Panc1 (cell line): ENCODE measurements at regions not wholly inside any gene's neighbourhood (a gene's known extent, or its start where the extent isn't known, plus 50 kb on each side); places are given as distances from the start of the nearest gene placed in this dataset.

Experiments
- POLR2AphosphoS5 ChIP-seq: IDR thresholded peaks from 2 replicates; pipeline ENCODE4 v1.6.1; 2012; ENCODE audit warnings: mild to moderate bottlenecking, low read depth, low read length, moderate library complexity
- TF ChIP-seq, protein P1 (sequence below): fragments of 450-650 bp; IDR thresholded peaks from 2 replicates; pipeline ENCODE4 v1.5.1; 2017; ENCODE audit warnings: mild to moderate bottlenecking
- TF ChIP-seq, protein P2 (sequence below), 2 experiments: IDR thresholded peaks; 2 replicates each; pipeline ENCODE4 v1.6.1; 2011 to 2012; ENCODE audit warnings: low read depth in 2 of 2, control low read depth in 1 of 2, low read length in 1 of 2, mild to moderate bottlenecking in 1 of 2, moderate library complexity in 1 of 2; ENCODE audit not compliant: insufficient read depth in 1 of 2

DNA sequence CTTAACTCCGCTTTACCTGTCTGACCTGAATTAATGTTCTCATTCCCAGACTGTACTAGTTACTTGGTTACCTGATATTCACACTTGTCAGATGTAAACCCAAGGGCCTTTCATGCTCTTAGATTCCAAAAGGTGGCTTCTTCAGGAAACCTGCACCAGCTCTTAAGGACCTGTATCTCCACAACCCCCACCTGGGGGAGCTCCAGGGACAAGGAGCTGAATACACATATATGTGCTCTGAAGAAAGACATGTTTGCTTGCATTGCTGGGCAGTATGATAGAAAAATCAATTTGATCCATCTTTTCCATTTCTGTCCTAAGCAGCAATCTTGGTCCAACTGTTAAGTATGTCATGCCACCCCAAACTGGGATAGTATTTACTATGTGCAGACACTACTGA, 64.8 kb upstream of the POU3F2 start:
- TF ChIP-seq, protein P1, sequence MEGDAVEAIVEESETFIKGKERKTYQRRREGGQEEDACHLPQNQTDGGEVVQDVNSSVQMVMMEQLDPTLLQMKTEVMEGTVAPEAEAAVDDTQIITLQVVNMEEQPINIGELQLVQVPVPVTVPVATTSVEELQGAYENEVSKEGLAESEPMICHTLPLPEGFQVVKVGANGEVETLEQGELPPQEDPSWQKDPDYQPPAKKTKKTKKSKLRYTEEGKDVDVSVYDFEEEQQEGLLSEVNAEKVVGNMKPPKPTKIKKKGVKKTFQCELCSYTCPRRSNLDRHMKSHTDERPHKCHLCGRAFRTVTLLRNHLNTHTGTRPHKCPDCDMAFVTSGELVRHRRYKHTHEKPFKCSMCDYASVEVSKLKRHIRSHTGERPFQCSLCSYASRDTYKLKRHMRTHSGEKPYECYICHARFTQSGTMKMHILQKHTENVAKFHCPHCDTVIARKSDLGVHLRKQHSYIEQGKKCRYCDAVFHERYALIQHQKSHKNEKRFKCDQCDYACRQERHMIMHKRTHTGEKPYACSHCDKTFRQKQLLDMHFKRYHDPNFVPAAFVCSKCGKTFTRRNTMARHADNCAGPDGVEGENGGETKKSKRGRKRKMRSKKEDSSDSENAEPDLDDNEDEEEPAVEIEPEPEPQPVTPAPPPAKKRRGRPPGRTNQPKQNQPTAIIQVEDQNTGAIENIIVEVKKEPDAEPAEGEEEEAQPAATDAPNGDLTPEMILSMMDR: peak; percentile 45
- no peak for TF ChIP-seq POLR2AphosphoS5
- TF ChIP-seq, protein P2, sequence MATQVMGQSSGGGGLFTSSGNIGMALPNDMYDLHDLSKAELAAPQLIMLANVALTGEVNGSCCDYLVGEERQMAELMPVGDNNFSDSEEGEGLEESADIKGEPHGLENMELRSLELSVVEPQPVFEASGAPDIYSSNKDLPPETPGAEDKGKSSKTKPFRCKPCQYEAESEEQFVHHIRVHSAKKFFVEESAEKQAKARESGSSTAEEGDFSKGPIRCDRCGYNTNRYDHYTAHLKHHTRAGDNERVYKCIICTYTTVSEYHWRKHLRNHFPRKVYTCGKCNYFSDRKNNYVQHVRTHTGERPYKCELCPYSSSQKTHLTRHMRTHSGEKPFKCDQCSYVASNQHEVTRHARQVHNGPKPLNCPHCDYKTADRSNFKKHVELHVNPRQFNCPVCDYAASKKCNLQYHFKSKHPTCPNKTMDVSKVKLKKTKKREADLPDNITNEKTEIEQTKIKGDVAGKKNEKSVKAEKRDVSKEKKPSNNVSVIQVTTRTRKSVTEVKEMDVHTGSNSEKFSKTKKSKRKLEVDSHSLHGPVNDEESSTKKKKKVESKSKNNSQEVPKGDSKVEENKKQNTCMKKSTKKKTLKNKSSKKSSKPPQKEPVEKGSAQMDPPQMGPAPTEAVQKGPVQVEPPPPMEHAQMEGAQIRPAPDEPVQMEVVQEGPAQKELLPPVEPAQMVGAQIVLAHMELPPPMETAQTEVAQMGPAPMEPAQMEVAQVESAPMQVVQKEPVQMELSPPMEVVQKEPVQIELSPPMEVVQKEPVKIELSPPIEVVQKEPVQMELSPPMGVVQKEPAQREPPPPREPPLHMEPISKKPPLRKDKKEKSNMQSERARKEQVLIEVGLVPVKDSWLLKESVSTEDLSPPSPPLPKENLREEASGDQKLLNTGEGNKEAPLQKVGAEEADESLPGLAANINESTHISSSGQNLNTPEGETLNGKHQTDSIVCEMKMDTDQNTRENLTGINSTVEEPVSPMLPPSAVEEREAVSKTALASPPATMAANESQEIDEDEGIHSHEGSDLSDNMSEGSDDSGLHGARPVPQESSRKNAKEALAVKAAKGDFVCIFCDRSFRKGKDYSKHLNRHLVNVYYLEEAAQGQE (IDR thresholded peaks at IDR 0.05; ENCODE audit: insufficient read depth in 1 of 2, low read depth in 2 of 2, low read length in 1 of 2): no peak
